Liver (tissue), 8 donors: ENCODE measurements at regions not wholly inside any gene's neighbourhood (a gene's known extent, or its start where the extent isn't known, plus 50 kb on each side); places are given as distances from the start of the nearest gene placed in this dataset.

ENCODE experiments used
- DNase-seq: peaks from one replicate; pipeline ENCODE4 v3.0.0-alpha.2; 2017; ENCODE audit warnings: low spot score
- H3K27ac ChIP-seq, 2 donors: one replicate each; pipeline ENCODE4 v1.7.0; 2013; ENCODE audit warnings: inconsistent platforms in 2 of 2, low read length in 2 of 2, control low read depth in 1 of 2, low read depth in 1 of 2, mild to moderate bottlenecking in 1 of 2
- H3K27me3 ChIP-seq, 4 donors: one replicate each; pipeline versions ENCODE4 v1.6.1 to v1.7.0; 2013; ENCODE audit warnings: low read length in 3 of 4, inconsistent platforms in 1 of 4, mild to moderate bottlenecking in 1 of 4, moderate library complexity in 1 of 4; ENCODE audit not compliant: control insufficient read depth in 4 of 4, insufficient read depth in 4 of 4
- H3K36me3 ChIP-seq, 4 donors: one replicate each; pipeline versions ENCODE4 v1.6.1 to v1.7.0; 2013; ENCODE audit warnings: low read length in 3 of 4, mild to moderate bottlenecking in 3 of 4, low read depth in 1 of 4, moderate library complexity in 1 of 4; ENCODE audit not compliant: control insufficient read depth in 4 of 4, insufficient read depth in 3 of 4
- H3K4me1 ChIP-seq, 4 donors: one replicate each; pipeline versions ENCODE4 v1.6.1 to v1.7.0; 2013; ENCODE audit warnings: low read length in 3 of 4, mild to moderate bottlenecking in 3 of 4, moderate library complexity in 1 of 4; ENCODE audit not compliant: control insufficient read depth in 4 of 4, insufficient read depth in 4 of 4
- H3K4me3 ChIP-seq, 3 donors: one replicate each; pipeline versions ENCODE4 v1.6.1 to v1.7.0; 2013; ENCODE audit warnings: low read length in 3 of 3, control low read depth in 1 of 3, low read depth in 1 of 3, mild to moderate bottlenecking in 1 of 3
- H3K9ac ChIP-seq, 2 donors: one replicate each; pipeline ENCODE4 v1.7.0; 2013; ENCODE audit warnings: low read length in 2 of 2, mild to moderate bottlenecking in 2 of 2, moderate library complexity in 2 of 2, control low read depth in 1 of 2, low read depth in 1 of 2
- H3K9me3 ChIP-seq, 4 donors: one replicate each; pipeline versions ENCODE4 v1.6.1 to v1.7.0; 2013; ENCODE audit warnings: low read length in 3 of 4; ENCODE audit not compliant: control insufficient read depth in 4 of 4
- ATF3 ChIP-seq: IDR thresholded peaks from 2 replicates; pipeline ENCODE4 v1.6.1; 2016; ENCODE audit warnings: antibody characterized with exemption
- EGR1 ChIP-seq, 2 donors: IDR thresholded peaks; 2 replicates each; pipeline ENCODE4 v1.6.1; 2016 to 2018; ENCODE audit warnings: antibody characterized with exemption in 2 of 2, low read depth in 2 of 2
- FOXA1 ChIP-seq: IDR thresholded peaks from 2 replicates; pipeline ENCODE4 v1.6.1; 2016; ENCODE audit warnings: antibody characterized with exemption
- FOXA2 ChIP-seq: IDR thresholded peaks from 2 replicates; pipeline ENCODE4 v1.6.1; 2016; ENCODE audit warnings: antibody characterized with exemption
- HNF4A ChIP-seq, 2 donors: conservative IDR thresholded peaks; 2 replicates each; pipeline ENCODE4 v1.6.1; 2016; ENCODE audit warnings: antibody characterized with exemption in 2 of 2, mild to moderate bottlenecking in 2 of 2
- HNF4G ChIP-seq: IDR thresholded peaks from 2 replicates; pipeline ENCODE4 v1.6.1; 2016; ENCODE audit warnings: antibody characterized with exemption
- JUND ChIP-seq, 2 donors: IDR thresholded peaks; 2 replicates each; pipeline ENCODE4 v1.6.1; 2016; ENCODE audit warnings: antibody characterized with exemption in 2 of 2
- MAX ChIP-seq: IDR thresholded peaks from 2 replicates; pipeline ENCODE4 v1.6.1; 2016; ENCODE audit warnings: antibody characterized with exemption
- NR2F2 ChIP-seq: IDR thresholded peaks from 2 replicates; pipeline ENCODE4 v1.6.1; 2016; ENCODE audit warnings: antibody characterized with exemption
- RAD21 ChIP-seq, 2 donors: IDR thresholded peaks; 2 replicates each; pipeline ENCODE4 v1.6.1; 2016; ENCODE audit warnings: antibody characterized with exemption in 2 of 2, mild to moderate bottlenecking in 2 of 2
- REST ChIP-seq: IDR thresholded peaks from 2 replicates; pipeline ENCODE4 v1.6.1; 2016; ENCODE audit warnings: antibody characterized with exemption, mild to moderate bottlenecking
- RXRA ChIP-seq, 2 donors: IDR thresholded peaks; 2 replicates each; pipeline ENCODE4 v1.6.1; 2017 to 2018; ENCODE audit warnings: antibody characterized with exemption in 2 of 2, mild to moderate bottlenecking in 1 of 2
- SP1 ChIP-seq: IDR thresholded peaks from 2 replicates; pipeline ENCODE4 v1.6.1; 2018; ENCODE audit warnings: antibody characterized with exemption, mild to moderate bottlenecking
- TAF1 ChIP-seq: conservative IDR thresholded peaks from 2 replicates; pipeline ENCODE4 v1.6.1; 2016; ENCODE audit warnings: antibody characterized with exemption, mild to moderate bottlenecking
- YY1 ChIP-seq: IDR thresholded peaks from 2 replicates; pipeline ENCODE4 v1.6.1; 2016; ENCODE audit warnings: antibody characterized with exemption, mild to moderate bottlenecking
- ZBTB33 ChIP-seq: IDR thresholded peaks from 2 replicates; pipeline ENCODE4 v1.6.1; 2016; ENCODE audit warnings: antibody characterized with exemption
- WGBS: extraction: QIAGEN DNeasy Blood & Tissue Kit; methylation state at CpG from one replicate; pipeline ENCODE4 v1.1.7; 2013; 5-methylcytosine and 5-hydroxymethylcytosine counted together
- TF ChIP-seq, protein P1 (sequence below): fragments of 150-350 bp; IDR thresholded peaks from 2 replicates; pipeline ENCODE4 v1.5.1; 2017; ENCODE audit warnings: improper control_type of control experiment, low read depth, low read length; ENCODE audit not compliant: missing input control
- donor health status: healthy.
- donor health status: healthy.
- donor health status: healthy.
- donor health status: healthy.
- donor health status: healthy.

GRCh38 chr7:36032361-36032818 is 120.7 kb upstream of the EEPD1 start:
- 70% methylated on average over 5 of the region's 5 CpGs for WGBS
- H3K9ac ChIP-seq: no peak overlapping the region
- no peak for DNase-seq
- H3K27ac ChIP-seq: no peak overlapping the region
- no peaks in the 10 kb centered on the region for H3K36me3 ChIP-seq
- H3K4me3 ChIP-seq: no peak overlapping the region
- peaks cover 0 to 3% (median 2%) of the 10 kb centered on the region in 4 donors for H3K4me1 ChIP-seq
- H3K27me3 ChIP-seq: no peaks in the 10 kb centered on the region
- TF ChIP-seq YY1 (no peak), HNF4G (no peak), SP1 (no peak), HNF4A (conservative IDR thresholded peaks at IDR 0.05) (no peak), ZBTB33 (no peak), FOXA2 (no peak), FOXA1 (no peak), JUND (IDR thresholded peaks at IDR 0.05) (no peak), TAF1 (no peak), ATF3 (no peak), MAX (no peak), NR2F2 (no peak), EGR1 (IDR thresholded peaks at IDR 0.05; ENCODE audit: low read depth in 2 of 2) (no peak), REST (no peak), RAD21 (IDR thresholded peaks at IDR 0.05) (no peak), RXRA (IDR thresholded peaks at IDR 0.05) (no peak)
- TF ChIP-seq, protein P1, sequence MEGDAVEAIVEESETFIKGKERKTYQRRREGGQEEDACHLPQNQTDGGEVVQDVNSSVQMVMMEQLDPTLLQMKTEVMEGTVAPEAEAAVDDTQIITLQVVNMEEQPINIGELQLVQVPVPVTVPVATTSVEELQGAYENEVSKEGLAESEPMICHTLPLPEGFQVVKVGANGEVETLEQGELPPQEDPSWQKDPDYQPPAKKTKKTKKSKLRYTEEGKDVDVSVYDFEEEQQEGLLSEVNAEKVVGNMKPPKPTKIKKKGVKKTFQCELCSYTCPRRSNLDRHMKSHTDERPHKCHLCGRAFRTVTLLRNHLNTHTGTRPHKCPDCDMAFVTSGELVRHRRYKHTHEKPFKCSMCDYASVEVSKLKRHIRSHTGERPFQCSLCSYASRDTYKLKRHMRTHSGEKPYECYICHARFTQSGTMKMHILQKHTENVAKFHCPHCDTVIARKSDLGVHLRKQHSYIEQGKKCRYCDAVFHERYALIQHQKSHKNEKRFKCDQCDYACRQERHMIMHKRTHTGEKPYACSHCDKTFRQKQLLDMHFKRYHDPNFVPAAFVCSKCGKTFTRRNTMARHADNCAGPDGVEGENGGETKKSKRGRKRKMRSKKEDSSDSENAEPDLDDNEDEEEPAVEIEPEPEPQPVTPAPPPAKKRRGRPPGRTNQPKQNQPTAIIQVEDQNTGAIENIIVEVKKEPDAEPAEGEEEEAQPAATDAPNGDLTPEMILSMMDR: no peak
- no peaks in the 10 kb centered on the region for H3K9me3 ChIP-seq

GRCh38 chr7:36034020-36034419 is 119.0 kb upstream of the EEPD1 start:
- Histone ChIP-seq H3K27me3 (no peaks in the 10 kb centered on the region), H3K9ac (no peak overlapping the region), H3K4me3 (no peak overlapping the region), H3K9me3 (no peaks in the 10 kb centered on the region), H3K36me3 (no peaks in the 10 kb centered on the region), H3K4me1 (peaks cover 0 to 3% (median 2%) of the 10 kb centered on the region in 4 donors), H3K27ac (no peak overlapping the region)
- DNase-seq: no peak
- 85% methylated on average over 4 of the region's 4 CpGs for WGBS
- TF ChIP-seq RAD21 (IDR thresholded peaks at IDR 0.05): no peak
- TF ChIP-seq, protein P1: no peak
- TF ChIP-seq SP1: no peak
- no peak for TF ChIP-seq TAF1
- no peak for TF ChIP-seq YY1
- no peak for TF ChIP-seq MAX
- no peak for TF ChIP-seq REST
